ENCODE measurements at regions not wholly inside any gene's neighbourhood (a gene's known extent, or its start where the extent isn't known, plus 50 kb on each side); places are given as distances from the start of the nearest gene placed in this dataset.

- Histone ChIP-seq H4K8ac (replicated peaks; ENCODE audit: insufficient read length, low read depth, low read length) (no peak overlapping the region), H2BK12ac (ENCODE audit: insufficient read length, low read depth, low read length) (no peak overlapping the region), H2BK15ac (ENCODE audit: low read depth, low read length) (no peak overlapping the region), H4K5ac (ENCODE audit: insufficient read length, low read depth, low read length) (no peak overlapping the region), H2AFZ (ENCODE audit: low read length) (no peak overlapping the region), H3K27ac (ENCODE audit: insufficient read length, low read depth, low read length) (no peak overlapping the region), H2BK20ac (ENCODE audit: low read depth, low read length, poor library complexity, severe bottlenecking) (no peak overlapping the region), H3K9ac (ENCODE audit: extremely low read depth, insufficient read length, low read length) (no peak overlapping the region), H3K4me2 (ENCODE audit: insufficient read depth, insufficient read length, low read length) (no peak overlapping the region), H3K9me3 (ENCODE audit: control insufficient read depth, low read depth, low read length) (no peaks in the 10 kb centered on the region), H3T11ph (ENCODE audit: low read length) (no peak overlapping the region), H3K18ac (ENCODE audit: insufficient read length, low read depth, low read length) (no peak overlapping the region), H3K79me1 (ENCODE audit: insufficient read depth, low read depth, low read length, poor library complexity, severe bottlenecking) (no peaks in the 10 kb centered on the region), H4K91ac (ENCODE audit: insufficient read length, low read depth, low read length) (no peak overlapping the region), H3K27me3 (ENCODE audit: insufficient read depth, low read length) (no peaks in the 10 kb centered on the region), H3K79me2 (ENCODE audit: insufficient read depth, low read length) (no peaks in the 10 kb centered on the region), H2BK120ac (ENCODE audit: low read depth, low read length, poor library complexity, severe bottlenecking) (no peak overlapping the region), H3K14ac (ENCODE audit: insufficient read depth, low read length) (no peak overlapping the region), H3K4ac (ENCODE audit: low read depth, low read length) (no peak overlapping the region), H3K23ac (ENCODE audit: insufficient read length, low read depth, low read length) (no peak overlapping the region), H2BK5ac (ENCODE audit: insufficient read length, low read length) (no peak overlapping the region), H3K56ac (ENCODE audit: insufficient read length, low read depth, low read length) (no peak overlapping the region), H3K4me1 (ENCODE audit: insufficient read depth, low read length) (peaks cover 5% of the 10 kb centered on the region; the same call in 1 of the 2 replicates), H3K23me2 (ENCODE audit: insufficient read length, low read depth, low read length, poor library complexity, severe bottlenecking) (no peaks in the 10 kb centered on the region), H4K20me1 (ENCODE audit: control insufficient read depth, insufficient read depth, insufficient read length) (no peaks in the 10 kb centered on the region), H2AK5ac (ENCODE audit: insufficient read length, low read length) (no peak overlapping the region)
- Mint-ChIP-seq H3K4me1 (peaks cover 22 to 38% of the 10 kb centered on the region in 2 experiments), H3K9me3 (peaks cover 39 to 54% of the 10 kb centered on the region in 2 experiments), H3K27ac (no peak overlapping the region), H3K4me3 (no peak overlapping the region), H3K36me3 (ENCODE audit: insufficient read depth in 1 of 3, low read depth in 3 of 3) (peaks cover 0 to 3% (median 2%) of the 10 kb centered on the region in 3 experiments; a peak in 3 of 7 replicates), H3K27me3 (ENCODE audit: low read depth) (peaks cover 6% of the 10 kb centered on the region)
- WGBS (ENCODE audit: extremely low coverage, insufficient read length, low lambda C conversion rate) = no CpG with 5 or more reads among the region's 4 CpGs
- no peak for DNase-seq
- no peak for TF ChIP-seq CTCF (conservative IDR thresholded peaks at IDR 0.05)
Measured at GRCh38 chrX:46311581-46312120, 233.6 kb downstream of the ZNF674 start.
